CD1c-positive myeloid dendritic cell (primary cell): ENCODE measurements at regions not wholly inside any gene's neighbourhood (a gene's known extent, or its start where the extent isn't known, plus 50 kb on each side); places are given as distances from the start of the nearest gene placed in this dataset.
A peak's percentile ranks its signal among the peaks of the same experiment; 100 is the strongest.
"Not testable (repeated sequence)": the region's sequence is repeated elsewhere in the genome, so short reads cannot be mapped to it uniquely, and the experiment has no call there.

ENCODE experiments used
- DNase-seq: peaks from one replicate; pipeline ENCODE4 v3.0.0-alpha.2; 2016; ENCODE audit errors: extremely low spot score

DNA sequence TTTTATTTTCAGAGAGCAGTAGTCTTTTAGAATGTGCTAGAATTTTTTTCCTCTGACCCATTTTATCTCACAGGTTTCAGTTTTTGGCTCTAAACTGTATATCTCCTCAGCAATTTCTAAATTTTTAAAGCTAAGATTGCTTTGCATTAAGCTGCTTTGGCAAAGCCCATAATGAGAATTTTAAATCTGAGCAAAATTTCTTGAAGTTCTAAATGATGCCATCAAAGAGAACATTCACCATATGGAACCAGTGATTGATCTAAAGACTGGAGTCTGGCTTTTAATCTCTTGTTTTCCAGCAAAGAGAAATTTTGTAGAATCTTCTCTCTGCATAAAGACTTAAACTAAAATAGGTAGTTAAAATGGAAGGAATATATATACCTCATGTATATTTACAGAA lies 313.6 kb downstream of the TBC1D32 start:
- DNase-seq, result no peak

DNA sequence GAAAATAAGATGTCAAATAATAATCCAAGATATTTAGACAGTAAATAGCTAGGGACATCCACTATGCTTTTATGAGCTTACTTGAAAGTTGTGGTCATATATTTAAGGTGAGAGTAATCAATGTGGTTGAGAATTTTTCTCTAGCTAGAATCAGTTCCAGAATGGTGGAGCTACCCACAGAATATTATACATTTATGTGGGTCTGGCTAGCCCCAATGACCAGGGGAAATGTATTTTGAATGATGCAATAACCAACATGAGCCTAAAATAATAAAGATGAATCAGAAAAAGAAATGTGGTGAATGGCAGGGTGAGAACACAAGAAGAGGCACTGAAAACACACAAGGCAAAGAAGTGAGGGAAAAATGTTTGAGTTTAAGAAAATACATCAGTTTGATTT lies 325.7 kb downstream of the TBC1D32 start:
- no peak for DNase-seq

GRCh38 chr6:121006024-121006423 lies 328.3 kb downstream of the TBC1D32 start:
- no peak for DNase-seq

- DNase-seq, result no peak
These were observed 333.9 kb downstream of the TBC1D32 start for GRCh38 chr6:121000381-121000780.

DNA sequence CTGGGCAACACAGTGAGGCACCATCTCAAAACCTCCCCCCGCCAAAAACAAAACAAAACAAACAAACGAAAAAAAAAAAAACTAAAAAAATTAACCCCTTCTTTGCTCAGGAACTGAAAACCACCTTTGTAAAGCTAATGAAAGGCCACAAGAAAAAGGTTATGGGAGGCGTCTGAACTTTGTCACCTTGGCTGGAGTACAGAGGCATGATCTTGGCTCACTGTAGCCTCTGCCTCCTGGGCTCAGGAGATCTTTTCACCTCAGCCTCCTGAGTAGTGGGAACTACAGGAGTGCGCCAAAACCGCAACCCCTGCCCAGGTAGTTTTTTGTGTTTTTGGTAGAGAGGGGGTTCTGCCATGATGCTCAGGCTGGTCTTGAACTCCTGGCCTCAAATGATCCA lies 337.9 kb downstream of the TBC1D32 start:
- no peak for DNase-seq

GRCh38 chr6:120994573-120994967 lies 339.7 kb downstream of the TBC1D32 start:
- no peak for DNase-seq

GRCh38 chr6:120993929-120994572 lies 340.2 kb downstream of the TBC1D32 start:
- no peak for DNase-seq

DNA sequence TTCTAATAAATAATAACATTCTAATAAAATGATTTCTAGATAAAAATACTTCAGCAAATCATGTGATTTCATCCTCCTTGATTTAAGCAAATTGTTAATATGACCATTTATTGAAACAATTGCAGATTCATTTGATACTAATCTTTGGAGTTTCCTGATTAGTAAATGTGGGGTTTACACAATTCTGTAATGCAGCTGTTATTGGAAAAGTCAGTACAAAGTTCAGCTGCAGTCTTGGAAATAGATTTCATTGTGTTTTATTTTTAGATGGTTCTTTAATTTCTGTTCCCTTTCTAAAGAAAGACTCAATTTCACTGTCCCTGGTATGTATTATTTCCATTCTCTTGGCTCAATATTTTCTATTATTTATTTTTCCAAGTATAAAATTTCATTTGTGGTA lies 342.0 kb downstream of the TBC1D32 start:
- DNase-seq, result no peak

GRCh38 chr6:120990866-120991265 lies 343.4 kb downstream of the TBC1D32 start:
- no peak for DNase-seq

DNA sequence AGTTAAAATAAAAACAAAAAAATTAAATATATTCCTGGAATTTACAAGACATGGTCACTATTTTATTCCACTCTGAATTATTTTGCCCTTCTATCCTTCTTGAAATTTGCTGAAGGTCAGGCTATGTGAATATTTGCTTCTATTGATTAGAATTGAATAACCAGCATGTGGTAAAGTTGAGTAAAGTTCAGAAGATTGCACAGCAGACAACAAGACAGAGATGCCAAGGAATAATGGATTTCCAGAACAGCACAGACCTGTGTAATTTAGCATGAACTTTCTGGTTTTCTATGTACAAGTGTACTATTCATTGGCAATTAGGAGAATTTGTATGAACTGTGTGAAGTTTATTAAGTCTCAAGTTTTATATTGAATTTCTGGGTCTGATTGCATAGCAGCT lies 352.4 kb downstream of the TBC1D32 start:
- DNase-seq, result no peak

- DNase-seq, result no peak
These were observed 368.0 kb downstream of the TBC1D32 start for GRCh38 chr6:120966321-120966720.

DNA sequence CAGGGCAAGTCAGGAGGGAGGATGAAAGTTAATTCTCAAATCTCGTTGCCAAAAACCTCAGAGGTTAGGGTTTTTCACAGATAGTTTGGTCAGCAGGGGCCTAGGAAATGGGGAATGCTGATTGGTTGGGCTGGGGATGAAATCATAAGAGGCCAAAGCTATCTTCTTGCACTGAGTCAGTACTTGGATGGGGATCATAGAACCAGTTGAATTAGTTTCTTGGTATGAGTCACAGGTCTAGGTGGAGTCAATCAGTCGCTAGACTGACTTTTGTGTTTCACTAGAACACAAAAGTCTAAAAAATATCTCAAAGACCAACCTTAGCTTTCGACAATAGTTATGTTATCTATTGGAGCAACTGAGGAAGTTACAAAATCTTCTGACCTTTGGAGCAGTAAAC lies 368.5 kb downstream of the TBC1D32 start:
- no peak for DNase-seq

DNA sequence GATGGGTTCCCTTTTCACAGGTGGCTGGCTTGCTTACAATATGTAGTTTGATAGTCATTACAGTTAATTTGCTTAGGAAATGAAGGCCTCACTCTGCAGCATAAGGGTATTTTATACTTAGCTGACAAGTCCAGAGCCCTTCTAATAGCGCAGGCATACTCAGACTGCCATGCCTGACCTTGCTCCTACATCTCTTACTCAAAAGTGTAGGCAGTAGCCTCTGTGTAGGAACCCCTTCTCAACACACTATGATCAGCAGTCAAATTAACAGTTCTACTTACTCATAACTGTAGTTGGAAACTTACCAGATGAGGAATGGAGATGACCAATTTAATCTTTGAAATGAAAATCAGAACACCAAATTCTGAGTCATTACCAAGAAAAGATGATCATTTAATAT lies 373.5 kb downstream of the TBC1D32 start:
- no peak for DNase-seq

GRCh38 chr6:120954111-120954510 lies 380.2 kb downstream of the TBC1D32 start:
- DNase-seq, result no peak

DNA sequence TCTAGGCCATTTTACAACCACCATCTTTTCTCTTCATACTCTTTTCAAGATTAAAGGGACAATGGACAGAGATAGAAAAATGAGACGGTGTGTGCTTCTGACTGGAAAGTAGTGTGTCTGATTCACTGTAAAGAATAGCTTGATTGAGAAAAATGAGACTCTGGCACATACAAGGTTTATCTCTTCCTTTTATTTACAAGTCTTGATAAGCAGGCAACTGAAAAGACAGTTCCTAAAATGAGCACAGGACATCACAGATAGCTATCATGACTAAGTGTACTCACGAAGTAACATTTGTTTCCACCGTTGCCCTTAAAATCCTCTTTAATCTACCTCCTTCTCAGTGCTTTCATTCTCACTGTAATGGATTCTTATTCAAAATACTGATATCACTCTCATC lies 383.0 kb downstream of the TBC1D32 start:
- DNase-seq, result no peak

DNA sequence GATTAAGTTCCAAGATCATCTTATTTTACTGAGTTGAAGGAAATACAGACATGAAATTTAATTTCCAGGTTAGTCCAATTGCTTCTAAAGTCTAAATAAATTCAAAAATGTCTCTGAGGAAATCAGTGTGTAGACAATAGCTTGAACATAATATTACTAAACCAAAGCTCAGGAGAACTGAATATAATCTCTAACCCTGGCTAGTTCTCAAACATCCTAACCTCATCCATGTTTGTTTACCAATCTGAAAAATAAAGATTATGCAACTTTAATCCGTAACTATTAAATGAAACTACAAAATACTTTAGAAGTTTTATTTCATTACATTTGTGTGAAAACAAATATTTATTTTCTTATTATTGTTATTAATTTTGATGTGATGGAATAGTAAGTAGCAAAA lies 387.2 kb downstream of the TBC1D32 start:
- no peak for DNase-seq

- no peak for DNase-seq
These were observed 388.2 kb downstream of the TBC1D32 start for GRCh38 chr6:120945905-120946594.

- peak; percentile 11 for DNase-seq
These were observed 395.3 kb downstream of the TBC1D32 start for GRCh38 chr6:120938876-120939472.

GRCh38 chr6:120938164-120938875 lies 396.0 kb downstream of the TBC1D32 start:
- no peak for DNase-seq

GRCh38 chr6:120935908-120936307 lies 398.4 kb downstream of the TBC1D32 start:
- DNase-seq, result no peak

GRCh38 chr6:120935016-120935415 lies 399.3 kb downstream of the TBC1D32 start:
- DNase-seq, result no peak

GRCh38 chr6:120931520-120932180 lies 402.6 kb downstream of the TBC1D32 start:
- DNase-seq, result not testable (repeated sequence)
